H1 (cell line): ENCODE measurements at regions not wholly inside any gene's neighbourhood (a gene's known extent, or its start where the extent isn't known, plus 50 kb on each side); places are given as distances from the start of the nearest gene placed in this dataset.

Experiments used
- CTCF ChIA-PET: fragments of 300-600 bp; sonication (Branson Sonifier 250); formaldehyde crosslinking; loops from one replicate; lab custom pipeline; 2021; ENCODE audit not compliant: partially characterized antibody; lab: Charles Lee
- POLR2A ChIA-PET: fragments of 300-600 bp; sonication (Branson Sonifier 250); formaldehyde crosslinking; loops from one replicate; lab custom pipeline; 2021; ENCODE audit warnings: inconsistent platforms; ENCODE audit not compliant: partially characterized antibody; lab: Charles Lee
- DNase-seq, 2 experiments: peaks; one replicate each; pipeline versions ENCODE4 v3.0.0 to v3.0.0-alpha.2; 2010 to 2022; ENCODE audit warnings: low spot score in 2 of 2, low read depth in 1 of 2, mixed read lengths in 1 of 2
- FAIRE-seq: peaks from 2 replicates; lab custom pipeline; 2011; peaks lifted over from hg19 to GRCh38; lab: Jason Lieb, UNC
- H2AFZ ChIP-seq: 2 replicates; pipeline ENCODE4 v1.8.1; 2012; ENCODE audit warnings: low read length, inconsistent platforms
- H2AK5ac ChIP-seq: 2 replicates; pipeline ENCODE4 v1.6.1; 2013; ENCODE audit warnings: low read depth, low read length
- H2BK120ac ChIP-seq: replicated peaks from 2 replicates; pipeline ENCODE3; 2013; ENCODE audit warnings: low read depth, low read length, inconsistent platforms
- H2BK12ac ChIP-seq: 2 replicates; pipeline ENCODE4 v1.6.1; 2013; ENCODE audit warnings: low read depth, low read length
- H2BK15ac ChIP-seq: 2 replicates; pipeline ENCODE4 v1.6.1; 2013; ENCODE audit warnings: low read length
- H2BK20ac ChIP-seq: 2 replicates; pipeline ENCODE4 v1.6.1; 2013; ENCODE audit warnings: low read length
- H2BK5ac ChIP-seq: 2 replicates; pipeline ENCODE4 v1.6.1; 2013; ENCODE audit warnings: low read depth, low read length
- H3K14ac ChIP-seq: 2 replicates; pipeline ENCODE4 v1.6.1; 2013; ENCODE audit warnings: inconsistent platforms; ENCODE audit not compliant: insufficient read length
- H3K18ac ChIP-seq: 2 replicates; pipeline ENCODE4 v1.6.1; 2013; ENCODE audit warnings: low read length; ENCODE audit errors: extremely low read depth
- H3K23ac ChIP-seq: 2 replicates; pipeline ENCODE4 v1.6.1; 2013; ENCODE audit warnings: inconsistent platforms; ENCODE audit not compliant: insufficient read length
- H3K23me2 ChIP-seq: 2 replicates; pipeline ENCODE4 v1.6.1; 2013; ENCODE audit warnings: low read depth, low read length
- H3K27ac ChIP-seq: 2 replicates; pipeline ENCODE4 v1.6.1; 2011; ENCODE audit warnings: low read depth, low read length, inconsistent platforms
- H3K27me3 ChIP-seq, 4 experiments: replicated peaks in 1 of 4; 1 replicate in 1 of 4; 2 replicates in 3 of 4; pipeline versions ENCODE4 v1.6.1 to v1.8.1; 2011 to 2013; ENCODE audit warnings: low read length in 3 of 4, mild to moderate bottlenecking in 3 of 4, inconsistent platforms in 2 of 4, mixed read lengths in 2 of 4, moderate library complexity in 1 of 4; ENCODE audit not compliant: control insufficient read depth in 3 of 4, insufficient read depth in 3 of 4; ENCODE audit errors: extremely low read depth in 1 of 4
- H3K36me3 ChIP-seq, 4 experiments: 2 replicates each; pipeline versions ENCODE4 v1.6.1 to v1.8.1; 2011 to 2013; ENCODE audit warnings: mild to moderate bottlenecking in 4 of 4, low read length in 3 of 4, moderate library complexity in 2 of 4, control low read depth in 1 of 4, inconsistent platforms in 1 of 4; ENCODE audit not compliant: insufficient read depth in 4 of 4, control insufficient read depth in 2 of 4
- H3K4ac ChIP-seq: replicated peaks from 2 replicates; pipeline ENCODE3; 2013; ENCODE audit warnings: low read length, low read depth, mixed read lengths, inconsistent platforms; ENCODE audit not compliant: insufficient read length
- H3K4me1 ChIP-seq, 4 experiments: replicated peaks in 1 of 4; 1 replicate in 1 of 4; 2 replicates in 3 of 4; pipeline versions ENCODE4 v1.6.1 to v1.8.1; 2011 to 2013; ENCODE audit warnings: low read length in 3 of 4, inconsistent platforms in 2 of 4, mixed read lengths in 1 of 4; ENCODE audit not compliant: insufficient read depth in 4 of 4, control insufficient read depth in 3 of 4
- H3K4me2 ChIP-seq, 2 experiments: 2 replicates each; pipeline versions ENCODE4 v1.6.1 to v1.8.1; 2011 to 2013; ENCODE audit warnings: low read depth in 2 of 2, low read length in 2 of 2, control low read depth in 1 of 2, inconsistent platforms in 1 of 2, mild to moderate bottlenecking in 1 of 2; ENCODE audit not compliant: insufficient read depth in 1 of 2
- H3K4me3 ChIP-seq, 4 experiments: fragments of 200-600, 300-600 bp in 1 of 4; sonication (generic), shearing (Covaris generic), sonication (Bioruptor Twin) in 1 of 4; 2 replicates each; pipeline versions ENCODE4 v1.5.1 to v1.8.1; 2011 to 2016; ENCODE audit warnings: low read length in 4 of 4, low read depth in 3 of 4, control low read depth in 2 of 4, inconsistent platforms in 2 of 4, mild to moderate bottlenecking in 2 of 4, mixed read lengths in 1 of 4, moderate library complexity in 1 of 4; ENCODE audit not compliant: insufficient read depth in 2 of 4; ENCODE audit errors: extremely low read depth in 1 of 4
- H3K56ac ChIP-seq: replicated peaks from 2 replicates; pipeline ENCODE3; 2013; ENCODE audit warnings: low read depth, mild to moderate bottlenecking, mixed read lengths, low read length, inconsistent platforms; ENCODE audit not compliant: insufficient read length
- H3K79me1 ChIP-seq: 2 replicates; pipeline ENCODE4 v1.6.1; 2013; ENCODE audit warnings: low read depth, low read length, control low read depth
- H3K79me2 ChIP-seq, 2 experiments: 2 replicates each; pipeline versions ENCODE4 v1.6.1 to v1.8.1; 2012 to 2013; ENCODE audit warnings: low read length in 2 of 2, mild to moderate bottlenecking in 2 of 2, inconsistent platforms in 1 of 2; ENCODE audit not compliant: insufficient read depth in 2 of 2, control insufficient read depth in 1 of 2
- H3K9ac ChIP-seq, 4 experiments: replicated peaks in 1 of 4; 1 replicate in 1 of 4; 2 replicates in 3 of 4; pipeline versions ENCODE4 v1.6.1 to v1.8.1; 2011 to 2013; ENCODE audit warnings: low read depth in 3 of 4, low read length in 3 of 4, control low read depth in 2 of 4, mild to moderate bottlenecking in 2 of 4, moderate library complexity in 2 of 4, inconsistent platforms in 1 of 4; ENCODE audit errors: extremely low read depth in 1 of 4
- H3K9me3 ChIP-seq, 2 experiments: 2 replicates each; pipeline versions ENCODE4 v1.6.1 to v1.8.1; 2012 to 2013; ENCODE audit warnings: mild to moderate bottlenecking in 2 of 2, moderate library complexity in 2 of 2, control low read depth in 1 of 2, inconsistent platforms in 1 of 2, low read depth in 1 of 2, low read length in 1 of 2, mixed read lengths in 1 of 2; ENCODE audit not compliant: insufficient read depth in 2 of 2
- H4K20me1 ChIP-seq, 2 experiments: replicated peaks in 1 of 2; 2 replicates each; pipeline versions ENCODE3 to v1.8.1; 2011 to 2013; ENCODE audit warnings: inconsistent platforms in 2 of 2, low read length in 2 of 2, mild to moderate bottlenecking in 1 of 2; ENCODE audit not compliant: insufficient read depth in 2 of 2, control insufficient read depth in 1 of 2
- H4K5ac ChIP-seq: 2 replicates; pipeline ENCODE4 v1.6.1; 2013; ENCODE audit warnings: low read length, low read depth, mixed read lengths, inconsistent platforms; ENCODE audit not compliant: insufficient read length
- H4K8ac ChIP-seq: 2 replicates; pipeline ENCODE4 v1.8.0; 2013; ENCODE audit warnings: mild to moderate bottlenecking, moderate library complexity, low read length, inconsistent platforms; ENCODE audit not compliant: insufficient read depth; ENCODE audit errors: extremely low read depth
- H4K91ac ChIP-seq: replicated peaks from 2 replicates; pipeline ENCODE3; 2013; ENCODE audit warnings: low read length, mixed read lengths, inconsistent platforms; ENCODE audit not compliant: insufficient read length
- BACH1 ChIP-seq: IDR thresholded peaks from 2 replicates; pipeline ENCODE4 v1.6.1; 2012; ENCODE audit warnings: low read length, improper control_type of control experiment
- CBX8 ChIP-seq: fragments of 300-800, 300-1000 bp; sonication (generic); IDR thresholded peaks from 2 replicates; pipeline ENCODE4 v1.7.1; 2016; ENCODE audit warnings: low read depth, low read length, borderline replicate concordance
- EP300 ChIP-seq, 2 experiments: IDR thresholded peaks; 1 replicate in 1 of 2; 2 replicates in 1 of 2; pipeline ENCODE4 v1.6.1; 2011 to 2012; ENCODE audit warnings: low read depth in 2 of 2, low read length in 2 of 2, mild to moderate bottlenecking in 2 of 2, borderline replicate concordance in 1 of 2, inconsistent platforms in 1 of 2, moderate library complexity in 1 of 2
- EZH2 ChIP-seq: fragments of 200-600 bp; sonication (generic); IDR thresholded peaks from 2 replicates; pipeline ENCODE4 v1.7.1; 2012; ENCODE audit warnings: low read depth, mild to moderate bottlenecking, moderate library complexity, low read length, inconsistent platforms; ENCODE audit not compliant: severe bottlenecking
- JUND ChIP-seq: IDR thresholded peaks from 2 replicates; pipeline ENCODE4 v1.6.1; 2011; ENCODE audit warnings: mild to moderate bottlenecking, improper control_type of control experiment, low read length
- POLR2A ChIP-seq, 2 experiments: IDR thresholded peaks; 1 replicate in 1 of 2; 2 replicates in 1 of 2; pipeline ENCODE4 v1.6.1; 2011; ENCODE audit warnings: low read depth in 2 of 2, low read length in 2 of 2, mild to moderate bottlenecking in 2 of 2; ENCODE audit errors: control extremely low read depth in 1 of 2
- RFX5 ChIP-seq: IDR thresholded peaks from 2 replicates; pipeline ENCODE4 v1.6.1; 2011; ENCODE audit warnings: low read depth, low read length, improper control_type of control experiment, borderline replicate concordance
- SP4 ChIP-seq: IDR thresholded peaks from 2 replicates; pipeline ENCODE4 v1.6.1; 2012; ENCODE audit warnings: low read length, inconsistent platforms
- SRF ChIP-seq: IDR thresholded peaks from 2 replicates; pipeline ENCODE4 v1.6.1; 2011; ENCODE audit warnings: mild to moderate bottlenecking, low read depth, low read length, moderate library complexity
- TAF1 ChIP-seq: IDR thresholded peaks from 2 replicates; pipeline ENCODE4 v1.6.1; 2011; ENCODE audit warnings: mild to moderate bottlenecking, low read depth, low read length
- TEAD4 ChIP-seq: IDR thresholded peaks from 2 replicates; pipeline ENCODE4 v1.6.1; 2012; ENCODE audit warnings: low read depth, low read length, inconsistent platforms, mixed read lengths
- ZNF274 ChIP-seq: IDR thresholded peaks from 2 replicates; pipeline ENCODE4 v1.7.0; 2012; ENCODE audit warnings: low read length, borderline replicate concordance; ENCODE audit errors: extremely low read depth
- WGBS, 2 experiments: shearing (Covaris generic) in 1 of 2; methylation state at CpG; one replicate each; pipeline versions ENCODE4 v1.1.6 to v1.1.7; 2013 to 2015; ENCODE audit warnings: low lambda C conversion rate in 2 of 2, mixed read lengths in 2 of 2, inconsistent platforms in 1 of 2, low coverage in 1 of 2, missing lambda C conversion rate in 1 of 2; ENCODE audit not compliant: insufficient replicate concordance in 2 of 2, insufficient coverage in 1 of 2, insufficient read length in 1 of 2; ENCODE audit errors: extremely low coverage in 1 of 2, missing lambda C conversion rate in 1 of 2; 5-methylcytosine and 5-hydroxymethylcytosine counted together

DNA sequence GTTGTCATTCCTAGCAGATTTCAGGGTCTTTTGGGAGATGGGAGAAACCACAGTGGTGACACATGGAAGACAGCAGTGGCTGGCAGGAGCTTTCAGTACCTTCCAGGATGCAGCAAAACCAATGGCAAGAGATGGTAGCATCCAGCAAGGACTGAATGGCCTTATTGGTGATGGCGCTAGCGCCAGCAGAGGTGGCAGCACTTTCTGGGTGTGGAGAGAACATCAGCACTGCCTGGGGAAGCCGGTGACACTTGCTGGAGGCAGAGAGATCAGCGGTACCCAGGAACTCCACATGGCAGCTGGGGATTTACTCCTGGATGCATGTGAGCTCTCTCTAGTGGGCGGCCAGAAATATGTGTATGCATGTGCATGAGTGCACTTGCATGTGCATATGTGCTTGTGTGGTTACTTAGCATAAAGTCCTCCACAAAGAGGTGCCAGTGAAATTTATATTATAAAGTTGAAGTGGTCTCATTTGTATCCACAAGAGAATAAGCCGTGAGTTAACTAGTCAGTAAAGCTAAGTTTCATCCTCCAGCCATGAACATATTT, 364.7 kb downstream of the LMX1A start:
- no peaks in the 10 kb centered on the region for H3K79me1 ChIP-seq
- FAIRE-seq: no peak
- no peak for TF ChIP-seq BACH1
- no peak for TF ChIP-seq SRF
- TF ChIP-seq RFX5: no peak
- no peak for TF ChIP-seq POLR2A (IDR thresholded peaks at IDR 0.05; ENCODE audit: control extremely low read depth in 1 of 2, low read depth in 2 of 2, low read length in 2 of 2)
- no peak for TF ChIP-seq TEAD4
- TF ChIP-seq TAF1: no peak
- no peak for TF ChIP-seq EP300 (IDR thresholded peaks at IDR 0.05; ENCODE audit: borderline replicate concordance in 1 of 2, low read depth in 2 of 2, low read length in 2 of 2)
- TF ChIP-seq JUND: no peak
- no peak for TF ChIP-seq ZNF274
- no peak for TF ChIP-seq EZH2
- TF ChIP-seq CBX8: no peak
- TF ChIP-seq SP4: no peak

More for the DNA sequence above, 364.7 kb downstream of the LMX1A start:
- ChIA-PET POLR2A (no interaction called here), CTCF (interaction anchor here (0.8 to 1.4 kb wide), 5 partner anchors 11 to 81 kb away, joined by 3 read pairs; no protein-coding TSS in a partner anchor)
- Histone ChIP-seq H3K18ac (no peak overlapping the region), H2BK12ac (no peak overlapping the region), H3K23ac (no peak overlapping the region), H3K4me1 (no peaks in the 10 kb centered on the region), H3K36me3 (no peaks in the 10 kb centered on the region), H3K27ac (no peak overlapping the region), H2AK5ac (no peak overlapping the region), H3K4ac (no peak overlapping the region), H2BK5ac (no peak overlapping the region), H4K20me1 (no peaks in the 10 kb centered on the region), H4K8ac (no peak overlapping the region; the same call in 1 of the 2 replicates), H2BK15ac (no peak overlapping the region), H3K9ac (no peak overlapping the region), H2AFZ (no peak overlapping the region), H3K27me3 (no peaks in the 10 kb centered on the region; a peak in 1 of 7 replicates), H3K79me2 (no peaks in the 10 kb centered on the region), H4K91ac (no peak overlapping the region), H3K4me2 (no peak overlapping the region), H3K56ac (no peak overlapping the region), H4K5ac (no peak overlapping the region), H3K4me3 (no peak overlapping the region), H3K9me3 (no peaks in the 10 kb centered on the region), H2BK20ac (no peak overlapping the region), H3K23me2 (peaks cover 1% of the 10 kb centered on the region; the same call in 1 of the 2 replicates), H3K14ac (no peak overlapping the region), H2BK120ac (no peak overlapping the region)
- DNase-seq: no peak
- 88% methylated on average over 6 of the region's 6 CpGs; no CpG with 5 or more reads in 1 of the 2 experiments for WGBS, 2 experiments
